ENCODE measurements at regions not wholly inside any gene's neighbourhood (a gene's known extent, or its start where the extent isn't known, plus 50 kb on each side); places are given as distances from the start of the nearest gene placed in this dataset.

DNA sequence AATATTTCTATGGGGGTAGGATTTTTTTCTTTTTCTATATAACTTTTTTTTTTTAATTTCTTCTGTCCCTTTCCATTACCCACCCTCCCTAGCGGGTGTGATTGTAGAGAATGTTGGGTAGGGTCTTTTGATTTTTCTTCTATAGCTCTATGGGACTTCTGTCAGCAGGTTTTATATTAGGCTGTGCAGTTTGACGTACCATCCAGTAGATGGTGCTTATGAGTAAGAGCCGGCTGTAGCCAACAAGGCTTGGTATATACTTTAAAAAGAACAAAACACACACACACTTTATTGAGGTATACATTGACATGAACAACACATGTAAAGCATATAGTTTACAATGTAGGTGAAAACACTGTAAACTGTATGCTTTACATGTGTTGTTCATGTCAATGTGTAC lies 247.9 kb upstream of the POF1B start:
- Histone ChIP-seq H3K27ac (no peak overlapping the region), H3K4me3 (no peak overlapping the region), H3K9me3 (ENCODE audit: low read depth, low read length) (no peaks in the 10 kb centered on the region), H3K36me3 (ENCODE audit: insufficient read depth, low read length) (no peaks in the 10 kb centered on the region), H3K9ac (ENCODE audit: insufficient read length) (no peak overlapping the region)
- TF ChIP-seq EZH2 (IDR thresholded peaks at IDR 0.05): no peak
- TF ChIP-seq FOXP2 (optimal IDR thresholded peaks at IDR 0.05; ENCODE audit: control extremely low read depth, extremely low read length, insufficient read depth): no peak
- TF ChIP-seq POLR2AphosphoS5 (IDR thresholded peaks at IDR 0.05; ENCODE audit: borderline replicate concordance, low read depth, low read length): no peak
- DNase-seq (ENCODE audit: low read depth, low spot score): no peak

DNA sequence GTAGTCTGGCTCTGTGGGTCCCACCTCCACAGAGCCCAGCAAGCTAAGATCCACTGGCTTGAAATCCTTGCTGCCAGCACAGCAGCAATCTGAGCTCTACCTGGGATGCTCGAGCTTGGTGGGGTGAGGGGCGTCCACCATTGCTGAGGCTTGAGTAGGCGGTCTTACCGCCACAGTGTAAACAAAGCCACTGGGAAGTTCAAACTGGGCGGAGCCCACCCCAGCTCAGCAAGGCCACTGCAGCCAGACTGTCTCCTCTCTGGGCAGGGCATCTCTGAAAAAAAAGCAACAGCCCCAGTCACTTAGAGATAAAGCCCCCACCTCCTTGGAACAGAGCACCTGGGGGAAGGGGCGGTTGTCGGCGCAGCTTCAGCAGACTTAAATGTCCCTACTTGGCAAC lies 243.2 kb upstream of the POF1B start:
- Histone ChIP-seq H3K4me3 (no peak overlapping the region), H3K27ac (no peak overlapping the region), H3K9me3 (ENCODE audit: low read depth, low read length) (no peaks in the 10 kb centered on the region), H3K36me3 (ENCODE audit: insufficient read depth, low read length) (no peaks in the 10 kb centered on the region), H3K9ac (ENCODE audit: insufficient read length) (no peak overlapping the region)
- TF ChIP-seq FOXP2 (optimal IDR thresholded peaks at IDR 0.05; ENCODE audit: control extremely low read depth, extremely low read length, insufficient read depth) (no peak), EZH2 (IDR thresholded peaks at IDR 0.05) (no peak), POLR2AphosphoS5 (IDR thresholded peaks at IDR 0.05; ENCODE audit: borderline replicate concordance, low read depth, low read length) (no peak)
- no peak for DNase-seq (ENCODE audit: low read depth, low spot score)

DNA sequence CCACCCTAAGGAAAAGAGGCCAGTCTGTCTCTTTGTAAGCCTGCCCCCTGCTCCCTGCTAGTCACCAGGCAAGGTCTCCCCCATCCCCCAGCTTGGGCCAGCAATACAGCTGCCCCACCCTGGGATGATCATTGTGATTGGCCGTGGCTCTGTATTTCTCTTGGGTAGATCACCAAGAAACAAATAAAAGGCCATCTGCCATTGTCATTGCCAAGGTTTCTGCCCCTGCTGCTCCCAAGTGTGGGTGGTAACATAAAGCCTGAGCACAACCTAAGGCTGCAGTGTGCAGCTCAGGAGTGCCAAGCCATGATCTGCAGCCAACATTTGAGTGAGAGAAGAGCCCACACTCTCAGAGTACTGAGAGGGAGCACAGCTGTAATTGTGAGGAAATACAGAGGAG lies 241.0 kb upstream of the POF1B start:
- Histone ChIP-seq H3K36me3 (ENCODE audit: insufficient read depth, low read length) (no peaks in the 10 kb centered on the region), H3K27ac (no peak overlapping the region), H3K4me3 (no peak overlapping the region), H3K9me3 (ENCODE audit: low read depth, low read length) (no peaks in the 10 kb centered on the region), H3K9ac (ENCODE audit: insufficient read length) (no peak overlapping the region)
- TF ChIP-seq EZH2 (IDR thresholded peaks at IDR 0.05) (no peak), FOXP2 (optimal IDR thresholded peaks at IDR 0.05; ENCODE audit: control extremely low read depth, extremely low read length, insufficient read depth) (no peak), POLR2AphosphoS5 (IDR thresholded peaks at IDR 0.05; ENCODE audit: borderline replicate concordance, low read depth, low read length) (no peak)
- DNase-seq (ENCODE audit: low read depth, low spot score): no peak

GRCh38 chrX:85619962-85620361 lies 240.5 kb upstream of the POF1B start:
- TF ChIP-seq POLR2AphosphoS5 (IDR thresholded peaks at IDR 0.05; ENCODE audit: borderline replicate concordance, low read depth, low read length) (no peak), FOXP2 (optimal IDR thresholded peaks at IDR 0.05; ENCODE audit: control extremely low read depth, extremely low read length, insufficient read depth) (no peak), EZH2 (IDR thresholded peaks at IDR 0.05) (no peak)
- no peak overlapping the region for H3K9ac ChIP-seq (ENCODE audit: insufficient read length)
- no peak overlapping the region for H3K4me3 ChIP-seq
- no peak for DNase-seq (ENCODE audit: low read depth, low spot score)
- H3K36me3 ChIP-seq (ENCODE audit: insufficient read depth, low read length): no peaks in the 10 kb centered on the region
- no peaks in the 10 kb centered on the region for H3K9me3 ChIP-seq (ENCODE audit: low read depth, low read length)
- no peak overlapping the region for H3K27ac ChIP-seq

DNA sequence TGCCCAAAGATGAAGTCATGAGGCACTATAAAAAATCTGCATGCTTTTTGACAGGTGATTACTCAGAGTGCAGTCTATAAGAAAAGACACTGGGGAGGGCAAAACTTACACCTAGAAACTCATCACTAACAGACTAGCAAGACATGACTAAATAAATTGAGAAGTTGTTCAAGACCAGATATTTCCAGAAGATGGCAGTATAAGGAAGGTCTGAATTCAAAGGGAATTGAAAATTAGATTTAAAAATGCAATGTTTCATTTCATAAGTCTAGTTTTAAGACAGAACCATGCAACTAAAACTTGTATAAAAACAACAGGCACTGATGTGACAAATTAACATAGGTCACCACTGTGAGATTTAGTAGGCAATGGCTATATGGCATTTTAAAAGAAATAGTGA lies 232.5 kb upstream of the POF1B start:
- Histone ChIP-seq H3K36me3 (ENCODE audit: insufficient read depth, low read length) (no peaks in the 10 kb centered on the region), H3K9ac (ENCODE audit: insufficient read length) (no peak overlapping the region), H3K4me3 (no peak overlapping the region), H3K9me3 (ENCODE audit: low read depth, low read length) (no peaks in the 10 kb centered on the region), H3K27ac (no peak overlapping the region)
- no peak for DNase-seq (ENCODE audit: low read depth, low spot score)
- no peak for TF ChIP-seq EZH2 (IDR thresholded peaks at IDR 0.05)
- no peak for TF ChIP-seq POLR2AphosphoS5 (IDR thresholded peaks at IDR 0.05; ENCODE audit: borderline replicate concordance, low read depth, low read length)
- no peak for TF ChIP-seq FOXP2 (optimal IDR thresholded peaks at IDR 0.05; ENCODE audit: control extremely low read depth, extremely low read length, insufficient read depth)

DNA sequence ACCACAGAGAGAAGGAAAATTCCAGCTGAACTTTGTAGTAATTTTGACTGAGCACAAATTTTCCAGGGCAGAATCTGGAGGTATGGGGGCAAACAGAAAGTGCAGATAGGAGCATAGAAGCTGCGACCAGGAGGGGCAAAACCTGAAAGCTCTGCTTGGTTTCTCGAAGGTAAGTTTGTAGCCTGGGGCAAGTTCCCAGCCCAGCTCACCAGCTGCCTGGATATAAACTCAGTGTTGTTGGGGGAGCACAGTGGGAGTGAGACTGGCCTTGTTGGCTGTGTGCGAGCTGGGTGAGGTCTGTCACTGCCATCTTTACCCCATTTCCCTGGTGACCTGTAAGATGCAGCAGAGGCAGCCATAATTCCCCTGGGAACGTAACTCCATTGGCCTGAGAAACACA lies 213.5 kb upstream of the POF1B start:
- H3K27ac ChIP-seq: no peak overlapping the region
- DNase-seq (ENCODE audit: low read depth, low spot score): no peak
- H3K9me3 ChIP-seq (ENCODE audit: low read depth, low read length): no peaks in the 10 kb centered on the region
- H3K4me3 ChIP-seq: no peak overlapping the region
- no peak overlapping the region for H3K9ac ChIP-seq (ENCODE audit: insufficient read length)
- no peaks in the 10 kb centered on the region for H3K36me3 ChIP-seq (ENCODE audit: insufficient read depth, low read length)
- no peak for TF ChIP-seq POLR2AphosphoS5 (IDR thresholded peaks at IDR 0.05; ENCODE audit: borderline replicate concordance, low read depth, low read length)
- TF ChIP-seq EZH2 (IDR thresholded peaks at IDR 0.05): no peak
- no peak for TF ChIP-seq FOXP2 (optimal IDR thresholded peaks at IDR 0.05; ENCODE audit: control extremely low read depth, extremely low read length, insufficient read depth)

- H3K27ac ChIP-seq: no peak overlapping the region
- H3K9me3 ChIP-seq (ENCODE audit: low read depth, low read length): no peaks in the 10 kb centered on the region
- no peaks in the 10 kb centered on the region for H3K36me3 ChIP-seq (ENCODE audit: insufficient read depth, low read length)
- no peak overlapping the region for H3K4me3 ChIP-seq
- DNase-seq (ENCODE audit: low read depth, low spot score): no peak
- TF ChIP-seq POLR2AphosphoS5 (IDR thresholded peaks at IDR 0.05; ENCODE audit: borderline replicate concordance, low read depth, low read length) (no peak), FOXP2 (optimal IDR thresholded peaks at IDR 0.05; ENCODE audit: control extremely low read depth, extremely low read length, insufficient read depth) (no peak), EZH2 (IDR thresholded peaks at IDR 0.05) (no peak)
- H3K9ac ChIP-seq (ENCODE audit: insufficient read length): no peak overlapping the region
Measured at GRCh38 chrX:85591536-85591935, 212.1 kb upstream of the POF1B start.

DNA sequence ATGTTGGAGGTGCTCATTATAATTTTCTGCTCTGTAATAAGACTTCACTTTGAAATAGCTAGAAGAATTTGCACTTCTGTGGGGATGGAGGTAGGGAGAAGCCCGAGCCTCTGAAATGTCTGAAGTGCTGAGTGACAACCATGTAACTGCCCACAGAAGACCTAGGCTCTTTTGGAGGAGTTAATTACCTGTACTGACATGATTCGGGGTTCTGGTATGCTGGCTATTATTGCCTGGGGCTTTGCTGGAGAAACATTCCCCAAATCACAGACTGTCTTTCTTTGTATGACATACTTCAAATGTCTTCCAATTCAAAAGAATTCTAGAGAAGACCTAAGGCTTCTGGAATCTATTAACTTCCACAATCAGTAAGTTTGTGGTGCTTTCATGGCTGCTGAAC lies 211.2 kb upstream of the POF1B start:
- no peak for DNase-seq (ENCODE audit: low read depth, low spot score)
- no peak for TF ChIP-seq FOXP2 (optimal IDR thresholded peaks at IDR 0.05; ENCODE audit: control extremely low read depth, extremely low read length, insufficient read depth)
- TF ChIP-seq EZH2 (IDR thresholded peaks at IDR 0.05): no peak
- no peak for TF ChIP-seq POLR2AphosphoS5 (IDR thresholded peaks at IDR 0.05; ENCODE audit: borderline replicate concordance, low read depth, low read length)
- H3K4me3 ChIP-seq: peak overlapping the region; percentile 47
- H3K27ac ChIP-seq: 0 out of 2 replicates have a peak overlapping the region, but pooled peaks have one; percentile 6
- no peak overlapping the region for H3K9ac ChIP-seq (ENCODE audit: insufficient read length)
- H3K36me3 ChIP-seq (ENCODE audit: insufficient read depth, low read length): no peaks in the 10 kb centered on the region
- no peaks in the 10 kb centered on the region for H3K9me3 ChIP-seq (ENCODE audit: low read depth, low read length)

GRCh38 chrX:85573801-85574200 lies 194.3 kb upstream of the POF1B start:
- DNase-seq (ENCODE audit: low read depth, low spot score): no peak
- H3K4me3 ChIP-seq: no peak overlapping the region
- no peaks in the 10 kb centered on the region for H3K36me3 ChIP-seq (ENCODE audit: insufficient read depth, low read length)
- H3K9me3 ChIP-seq (ENCODE audit: low read depth, low read length): no peaks in the 10 kb centered on the region
- H3K9ac ChIP-seq (ENCODE audit: insufficient read length): no peak overlapping the region
- H3K27ac ChIP-seq: no peak overlapping the region
- TF ChIP-seq FOXP2 (optimal IDR thresholded peaks at IDR 0.05; ENCODE audit: control extremely low read depth, extremely low read length, insufficient read depth): no peak
- TF ChIP-seq POLR2AphosphoS5 (IDR thresholded peaks at IDR 0.05; ENCODE audit: borderline replicate concordance, low read depth, low read length): no peak
- TF ChIP-seq EZH2 (IDR thresholded peaks at IDR 0.05): no peak

Measured in SK-N-MC (cell line).